Uterus (tissue), 3 donors: ENCODE measurements at regions not wholly inside any gene's neighbourhood (a gene's known extent, or its start where the extent isn't known, plus 50 kb on each side); places are given as distances from the start of the nearest gene placed in this dataset.

ENCODE experiments used
- DNase-seq, 2 donors: peaks; one replicate each; pipeline ENCODE4 v3.0.0-alpha.2; 2019 to 2020
- H3K27ac ChIP-seq, 2 donors: fragments of 200-600 bp; sonication (generic); 1 replicate in 1 of 2; 2 replicates in 1 of 2; pipeline ENCODE4 v1.5.1; 2016 to 2018
- H3K27me3 ChIP-seq, 2 donors: fragments of 200-600 bp; sonication (generic); one replicate each; pipeline ENCODE4 v1.5.1; 2018 to 2019; ENCODE audit warnings: control low read depth in 1 of 2
- H3K36me3 ChIP-seq, 2 donors: fragments of 200-600 bp; sonication (generic); one replicate each; pipeline ENCODE4 v1.5.1; 2019; ENCODE audit warnings: control low read depth in 1 of 2
- H3K4me1 ChIP-seq, 2 donors: fragments of 200-600 bp; sonication (generic); one replicate each; pipeline ENCODE4 v1.5.1; 2018 to 2019; ENCODE audit warnings: control low read depth in 1 of 2
- H3K4me3 ChIP-seq, 2 donors: fragments of 200-600 bp; sonication (generic); 1 replicate in 1 of 2; 2 replicates in 1 of 2; pipeline ENCODE4 v1.5.1; 2018 to 2019; ENCODE audit warnings: mild to moderate bottlenecking in 1 of 2
- H3K9me3 ChIP-seq, 2 donors: fragments of 200-600 bp; sonication (generic); one replicate each; pipeline ENCODE4 v1.5.1; 2019; ENCODE audit warnings: control low read depth in 1 of 2
- POLR2A ChIP-seq, 2 donors: fragments of 450-650 bp; IDR thresholded peaks; one replicate each; pipeline ENCODE4 v1.6.1; 2016; ENCODE audit warnings: antibody characterized with exemption in 2 of 2, mild to moderate bottlenecking in 1 of 2, moderate library complexity in 1 of 2
- intact Hi-C: fragments of 100-400 bp; cut with DNase I; formaldehyde crosslinking; loops from one replicate; pipeline ENCODE4 v1.15.1; 2023; ENCODE audit warnings: low total_unique reads
- TF ChIP-seq, protein P1 (sequence below), 4 experiments: fragments of 200-600 bp in 2 of 4; fragments of 450-650 bp in 2 of 4; sonication (generic) in 2 of 4; IDR thresholded peaks; one replicate each; pipeline ENCODE4 v1.5.1; 2016 to 2019; ENCODE audit warnings: antibody characterized with exemption in 4 of 4, mild to moderate bottlenecking in 2 of 4, moderate library complexity in 1 of 4
- donor health status: DM: yes; HTN: yes; CAD: no.

- no peak overlapping the region for H3K27ac ChIP-seq
- DNase-seq, result no peak
- TF ChIP-seq, protein P1, sequence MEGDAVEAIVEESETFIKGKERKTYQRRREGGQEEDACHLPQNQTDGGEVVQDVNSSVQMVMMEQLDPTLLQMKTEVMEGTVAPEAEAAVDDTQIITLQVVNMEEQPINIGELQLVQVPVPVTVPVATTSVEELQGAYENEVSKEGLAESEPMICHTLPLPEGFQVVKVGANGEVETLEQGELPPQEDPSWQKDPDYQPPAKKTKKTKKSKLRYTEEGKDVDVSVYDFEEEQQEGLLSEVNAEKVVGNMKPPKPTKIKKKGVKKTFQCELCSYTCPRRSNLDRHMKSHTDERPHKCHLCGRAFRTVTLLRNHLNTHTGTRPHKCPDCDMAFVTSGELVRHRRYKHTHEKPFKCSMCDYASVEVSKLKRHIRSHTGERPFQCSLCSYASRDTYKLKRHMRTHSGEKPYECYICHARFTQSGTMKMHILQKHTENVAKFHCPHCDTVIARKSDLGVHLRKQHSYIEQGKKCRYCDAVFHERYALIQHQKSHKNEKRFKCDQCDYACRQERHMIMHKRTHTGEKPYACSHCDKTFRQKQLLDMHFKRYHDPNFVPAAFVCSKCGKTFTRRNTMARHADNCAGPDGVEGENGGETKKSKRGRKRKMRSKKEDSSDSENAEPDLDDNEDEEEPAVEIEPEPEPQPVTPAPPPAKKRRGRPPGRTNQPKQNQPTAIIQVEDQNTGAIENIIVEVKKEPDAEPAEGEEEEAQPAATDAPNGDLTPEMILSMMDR (IDR thresholded peaks at IDR 0.05), result no peak
- TF ChIP-seq POLR2A (IDR thresholded peaks at IDR 0.05), result no peak
- H3K4me1 ChIP-seq, result no peaks in the 10 kb centered on the region
- intact Hi-C loops, result no loop called here
- no peaks in the 10 kb centered on the region for H3K9me3 ChIP-seq
- H3K4me3 ChIP-seq, result no peak overlapping the region
- H3K27me3 ChIP-seq, result no peaks in the 10 kb centered on the region
- H3K36me3 ChIP-seq, result no peaks in the 10 kb centered on the region
Measured at GRCh38 chr18:78673516-78674321, 305.9 kb upstream of the SALL3 start.

- intact Hi-C loops, result no loop called here
- no peak overlapping the region for H3K27ac ChIP-seq
- no peak overlapping the region for H3K4me3 ChIP-seq
- no peak for DNase-seq
- TF ChIP-seq POLR2A (IDR thresholded peaks at IDR 0.05), result no peak
- TF ChIP-seq, protein P1 (IDR thresholded peaks at IDR 0.05), result no peak
- H3K9me3 ChIP-seq, result no peaks in the 10 kb centered on the region
- H3K27me3 ChIP-seq, result no peaks in the 10 kb centered on the region
- no peaks in the 10 kb centered on the region for H3K4me1 ChIP-seq
- H3K36me3 ChIP-seq, result no peaks in the 10 kb centered on the region
Measured at GRCh38 chr18:78675231-78675630, 304.4 kb upstream of the SALL3 start.

DNA sequence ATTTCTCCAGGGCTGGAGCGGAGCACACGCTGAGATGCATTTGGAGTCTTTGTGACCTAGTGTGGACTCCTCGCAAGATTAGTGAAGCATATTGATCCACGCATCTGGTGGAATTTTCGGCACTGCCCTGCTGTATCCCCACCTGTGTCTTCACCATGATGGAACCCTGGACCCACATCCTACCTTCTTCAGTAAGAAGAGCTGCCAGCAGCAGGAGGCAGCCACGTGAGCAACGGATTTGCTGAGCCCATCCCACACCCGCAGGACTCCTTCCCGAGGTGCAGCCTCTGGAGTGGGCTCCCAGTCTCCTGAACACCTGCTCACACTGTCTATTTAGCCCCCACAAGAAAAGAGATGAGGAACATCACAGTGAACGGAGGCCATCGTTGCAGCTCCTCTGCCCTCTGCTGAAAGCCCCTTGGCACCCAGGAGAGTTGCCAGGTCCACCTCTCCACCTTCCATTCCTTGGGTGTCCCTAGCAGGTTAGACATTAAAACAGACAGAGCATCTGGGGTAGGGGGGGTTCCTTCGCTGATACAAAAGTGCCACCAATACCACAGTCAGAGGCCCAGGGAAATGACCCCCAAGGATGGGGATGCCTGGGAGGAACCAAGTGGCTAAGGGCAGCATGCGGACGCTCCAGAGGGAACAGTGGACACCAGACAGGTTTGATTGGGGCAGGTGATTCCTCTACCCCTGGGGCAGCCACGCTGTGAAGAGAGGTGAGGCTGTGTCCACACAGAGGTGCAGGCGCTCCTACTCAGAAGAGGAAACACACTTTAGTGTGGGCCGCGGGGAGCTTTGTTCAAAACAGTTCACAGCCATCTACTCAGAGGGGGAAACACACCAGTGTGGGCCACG, 302.8 kb upstream of the SALL3 start:
- TF ChIP-seq, protein P1 (IDR thresholded peaks at IDR 0.05), result no peak
- TF ChIP-seq POLR2A (IDR thresholded peaks at IDR 0.05), result no peak
- Histone ChIP-seq H3K36me3 (no peaks in the 10 kb centered on the region), H3K27ac (no peak overlapping the region), H3K4me3 (no peak overlapping the region), H3K27me3 (no peaks in the 10 kb centered on the region), H3K9me3 (no peaks in the 10 kb centered on the region), H3K4me1 (no peaks in the 10 kb centered on the region)
- no peak for DNase-seq
- intact Hi-C loops, result no loop called here

DNA sequence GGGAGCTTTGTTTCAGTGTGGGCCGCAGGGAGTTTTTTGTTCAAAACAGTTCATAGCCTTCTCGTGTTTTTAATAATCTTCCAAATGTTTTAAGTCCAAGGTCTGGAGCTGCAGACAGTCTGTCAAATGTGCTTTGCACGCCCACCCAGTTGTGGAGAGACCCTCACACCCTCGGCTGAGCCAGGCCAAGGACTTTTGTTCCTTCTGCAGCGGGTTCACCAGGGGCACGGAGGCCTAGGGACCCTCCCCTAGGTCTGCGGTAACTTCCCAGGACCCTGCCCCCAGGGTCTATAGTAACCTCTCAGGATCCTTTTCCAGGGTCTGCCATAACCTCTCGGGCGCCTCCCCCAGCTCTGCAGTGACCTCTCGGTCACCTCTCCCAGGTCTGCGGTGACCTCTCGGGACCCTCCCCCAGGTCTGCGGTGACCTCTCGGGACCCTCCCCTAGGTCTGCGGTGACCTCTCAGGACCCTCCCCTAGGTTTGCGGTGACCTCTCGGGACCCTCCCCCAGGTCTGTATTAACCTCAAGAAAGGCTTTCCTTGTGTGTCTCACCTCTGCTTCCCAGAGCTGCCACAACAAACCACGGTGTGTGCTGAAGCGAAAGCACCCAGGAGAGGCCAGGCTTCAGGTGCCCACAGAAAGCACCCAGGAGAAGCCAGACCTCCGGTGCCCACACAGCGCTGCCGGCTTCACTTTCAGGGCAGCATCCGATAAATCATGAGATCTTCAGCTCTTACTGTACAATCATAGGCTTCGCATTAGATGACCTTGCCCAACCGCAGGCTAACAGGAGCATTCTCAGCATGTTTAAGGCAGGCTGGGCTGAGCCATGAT, 301.9 kb upstream of the SALL3 start:
- no peak for TF ChIP-seq POLR2A (IDR thresholded peaks at IDR 0.05)
- TF ChIP-seq, protein P1 (IDR thresholded peaks at IDR 0.05), result no peak
- intact Hi-C loops, result no loop called here
- no peak overlapping the region for H3K27ac ChIP-seq
- no peaks in the 10 kb centered on the region for H3K9me3 ChIP-seq
- no peaks in the 10 kb centered on the region for H3K27me3 ChIP-seq
- no peak overlapping the region for H3K4me3 ChIP-seq
- no peak for DNase-seq
- H3K36me3 ChIP-seq, result no peaks in the 10 kb centered on the region
- H3K4me1 ChIP-seq, result no peaks in the 10 kb centered on the region
